Endothelial cell of umbilical vein (primary cell): ENCODE measurements at regions not wholly inside any gene's neighbourhood (a gene's known extent, or its start where the extent isn't known, plus 50 kb on each side); places are given as distances from the start of the nearest gene placed in this dataset.

Experiments
- BruUV-seq: library from RNA; stranded (reverse); fragments of 400-500 nt; replicated peaks from 2 replicates; lab custom pipeline; 2021; lab: Mats Ljungman, UMichigan
- CTCF ChIA-PET: fragments of 300-600, 350-600 bp; sonication (Branson Sonifier 250); formaldehyde crosslinking; loops from one replicate; lab custom pipeline; 2021; ENCODE audit warnings: antibody characterized with exemption, inconsistent platforms; lab: Charles Lee
- POLR2A ChIA-PET: fragments of 300-600, 350-600 bp; sonication (Branson Sonifier 250); formaldehyde crosslinking; loops from one replicate; lab custom pipeline; 2021; ENCODE audit warnings: antibody characterized with exemption, inconsistent platforms; lab: Charles Lee
- DNase-seq: peaks from one replicate; pipeline ENCODE4 v3.0.0-alpha.2; 2011; ENCODE audit warnings: low read depth, low spot score
- FAIRE-seq: peaks from 2 replicates; lab custom pipeline; 2011; peaks lifted over from hg19 to GRCh38; lab: Jason Lieb, UNC
- H2AFZ ChIP-seq: 2 replicates; pipeline ENCODE4 v1.6.0; 2012; ENCODE audit warnings: low read depth, low read length, control low read depth, inconsistent platforms
- H3K27ac ChIP-seq: 2 replicates; pipeline ENCODE4 v1.5.1; 2011; ENCODE audit warnings: low read depth, mild to moderate bottlenecking, control low read depth, low read length, moderate library complexity; ENCODE audit not compliant: insufficient read depth
- H3K27me3 ChIP-seq, 2 experiments: 2 replicates each; pipeline versions ENCODE4 v1.6.0 to v1.6.1; 2011; ENCODE audit warnings: low read length in 2 of 2, mixed read lengths in 1 of 2; ENCODE audit not compliant: control insufficient read depth in 2 of 2, insufficient read depth in 2 of 2
- H3K36me3 ChIP-seq, 2 experiments: 2 replicates in 1 of 2; 3 replicates in 1 of 2; pipeline ENCODE4 v1.5.1; 2011; ENCODE audit warnings: low read length in 2 of 2, mild to moderate bottlenecking in 1 of 2, moderate library complexity in 1 of 2; ENCODE audit not compliant: control insufficient read depth in 2 of 2, insufficient read depth in 2 of 2; ENCODE audit errors: extremely low read depth in 1 of 2
- H3K4me1 ChIP-seq: 3 replicates; pipeline ENCODE4 v1.5.1; 2011; ENCODE audit warnings: mild to moderate bottlenecking, low read length; ENCODE audit not compliant: control insufficient read depth, insufficient read depth; ENCODE audit errors: extremely low read depth
- H3K4me2 ChIP-seq: 2 replicates; pipeline ENCODE4 v1.6.1; 2011; ENCODE audit warnings: low read length, control low read depth, mixed read lengths; ENCODE audit not compliant: insufficient read depth
- H3K4me3 ChIP-seq, 3 experiments: fragments of 200-600 bp in 1 of 3; sonication (generic), shearing (Covaris generic) in 1 of 3; replicated peaks in 1 of 3; 2 replicates each; pipeline ENCODE4 v1.5.1; 2011 to 2016; ENCODE audit warnings: control low read depth in 3 of 3, low read length in 3 of 3, mild to moderate bottlenecking in 2 of 3, inconsistent platforms in 1 of 3, low read depth in 1 of 3, moderate library complexity in 1 of 3; ENCODE audit not compliant: insufficient read depth in 1 of 3
- H3K79me2 ChIP-seq: 2 replicates; pipeline ENCODE4 v1.6.0; 2012; ENCODE audit warnings: low read length, inconsistent platforms; ENCODE audit not compliant: control insufficient read depth, insufficient read depth
- H3K9ac ChIP-seq: replicated peaks from 2 replicates; pipeline ENCODE3; 2011; ENCODE audit warnings: low read length, control low read depth; ENCODE audit not compliant: insufficient read depth; ENCODE audit errors: extremely low read depth
- H3K9me1 ChIP-seq: replicated peaks from 3 replicates; pipeline ENCODE4 v1.6.0; 2011; ENCODE audit warnings: mild to moderate bottlenecking, low read length; ENCODE audit not compliant: control insufficient read depth, insufficient read depth; ENCODE audit errors: extremely low read depth
- H3K9me3 ChIP-seq: replicated peaks from 2 replicates; pipeline ENCODE4 v1.5.1; 2012; ENCODE audit warnings: low read length, inconsistent platforms; ENCODE audit not compliant: control insufficient read depth, insufficient read depth
- H4K20me1 ChIP-seq: replicated peaks from 2 replicates; pipeline ENCODE3; 2011; ENCODE audit warnings: mild to moderate bottlenecking, low read length; ENCODE audit not compliant: control insufficient read depth, insufficient read depth; ENCODE audit errors: extremely low read depth
- EZH2 ChIP-seq: IDR thresholded peaks from 2 replicates; pipeline ENCODE4 v1.6.1; 2012; ENCODE audit warnings: borderline replicate concordance, low read depth, mild to moderate bottlenecking, moderate library complexity, low read length, inconsistent platforms; ENCODE audit not compliant: severe bottlenecking
- FOS ChIP-seq: IDR thresholded peaks from 2 replicates; pipeline ENCODE4 v1.6.1; 2011; ENCODE audit warnings: mild to moderate bottlenecking, low read length, moderate library complexity, borderline replicate concordance; ENCODE audit not compliant: insufficient read depth
- GATA2 ChIP-seq: IDR thresholded peaks from 2 replicates; pipeline ENCODE4 v1.7.0; 2011; ENCODE audit warnings: low read depth, mild to moderate bottlenecking, moderate library complexity, mixed read lengths, low read length; ENCODE audit not compliant: insufficient read length, insufficient read depth
- JUN ChIP-seq: IDR thresholded peaks from 2 replicates; pipeline ENCODE4 v1.6.1; 2011; ENCODE audit warnings: borderline replicate concordance, low read depth; ENCODE audit not compliant: insufficient read length, insufficient read depth
- MYC ChIP-seq: IDR thresholded peaks from one replicate; pipeline ENCODE4 v1.6.1; 2011; ENCODE audit warnings: mild to moderate bottlenecking, low read depth, low read length
- POLR2A ChIP-seq: IDR thresholded peaks from 2 replicates; pipeline ENCODE4 v1.6.1; 2012; ENCODE audit warnings: low read depth, mild to moderate bottlenecking, control low read depth, low read length
- POLR2AphosphoS5 ChIP-seq: IDR thresholded peaks from 2 replicates; pipeline ENCODE4 v1.6.1; 2012; ENCODE audit warnings: low read depth, mild to moderate bottlenecking, control low read depth, low read length, moderate library complexity; ENCODE audit not compliant: insufficient read depth
- dilution Hi-C: fragments of 300-500 bp; cut with MboI; formaldehyde crosslinking; loops from one replicate; pipeline ENCODE4 v1.15.0; 2019; ENCODE audit warnings: low sequenced_read_pairs; ENCODE audit not compliant: extremely low pct_ligation_motif_present
- intact Hi-C: fragments of 100-400 bp; cut with micrococcal nuclease; formaldehyde crosslinking; loops from one replicate; pipeline ENCODE4 v1.10.0; 2022
- TF ChIP-seq, protein P1 (sequence below): IDR thresholded peaks from 2 replicates; pipeline ENCODE4 v1.6.1; 2011; ENCODE audit not compliant: insufficient read depth, insufficient read length
- TF ChIP-seq, protein P2 (sequence below), 2 donors: IDR thresholded peaks; 1 replicate in 1 of 2; 2 replicates in 1 of 2; pipeline ENCODE4 v1.5.1; 2011; ENCODE audit warnings: low read length in 2 of 2, mild to moderate bottlenecking in 2 of 2, moderate library complexity in 2 of 2, control low read depth in 1 of 2, inconsistent platforms in 1 of 2, low read depth in 1 of 2; ENCODE audit not compliant: insufficient read depth in 1 of 2; ENCODE audit errors: extremely low read depth in 1 of 2

- Histone ChIP-seq H3K4me2 (no peak overlapping the region), H3K27me3 (no peaks in the 10 kb centered on the region), H3K4me3 (no peak overlapping the region), H3K9ac (no peak overlapping the region), H4K20me1 (no peaks in the 10 kb centered on the region), H3K4me1 (no peaks in the 10 kb centered on the region), H3K79me2 (no peaks in the 10 kb centered on the region), H3K9me1 (no peaks in the 10 kb centered on the region), H3K9me3 (no peaks in the 10 kb centered on the region), H2AFZ (no peak overlapping the region), H3K27ac (no peak overlapping the region), H3K36me3 (no peaks in the 10 kb centered on the region)
- ChIA-PET CTCF (no interaction called here), POLR2A (no interaction called here)
- intact Hi-C loops: no loop called here
- FAIRE-seq (no peak), DNase-seq (no peak)
- TF ChIP-seq, protein P1, sequence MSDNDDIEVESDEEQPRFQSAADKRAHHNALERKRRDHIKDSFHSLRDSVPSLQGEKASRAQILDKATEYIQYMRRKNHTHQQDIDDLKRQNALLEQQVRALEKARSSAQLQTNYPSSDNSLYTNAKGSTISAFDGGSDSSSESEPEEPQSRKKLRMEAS: no peak
- no peak for TF ChIP-seq MYC
- no peak for TF ChIP-seq EZH2
- no peak for TF ChIP-seq GATA2
- TF ChIP-seq, protein P2, sequence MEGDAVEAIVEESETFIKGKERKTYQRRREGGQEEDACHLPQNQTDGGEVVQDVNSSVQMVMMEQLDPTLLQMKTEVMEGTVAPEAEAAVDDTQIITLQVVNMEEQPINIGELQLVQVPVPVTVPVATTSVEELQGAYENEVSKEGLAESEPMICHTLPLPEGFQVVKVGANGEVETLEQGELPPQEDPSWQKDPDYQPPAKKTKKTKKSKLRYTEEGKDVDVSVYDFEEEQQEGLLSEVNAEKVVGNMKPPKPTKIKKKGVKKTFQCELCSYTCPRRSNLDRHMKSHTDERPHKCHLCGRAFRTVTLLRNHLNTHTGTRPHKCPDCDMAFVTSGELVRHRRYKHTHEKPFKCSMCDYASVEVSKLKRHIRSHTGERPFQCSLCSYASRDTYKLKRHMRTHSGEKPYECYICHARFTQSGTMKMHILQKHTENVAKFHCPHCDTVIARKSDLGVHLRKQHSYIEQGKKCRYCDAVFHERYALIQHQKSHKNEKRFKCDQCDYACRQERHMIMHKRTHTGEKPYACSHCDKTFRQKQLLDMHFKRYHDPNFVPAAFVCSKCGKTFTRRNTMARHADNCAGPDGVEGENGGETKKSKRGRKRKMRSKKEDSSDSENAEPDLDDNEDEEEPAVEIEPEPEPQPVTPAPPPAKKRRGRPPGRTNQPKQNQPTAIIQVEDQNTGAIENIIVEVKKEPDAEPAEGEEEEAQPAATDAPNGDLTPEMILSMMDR (IDR thresholded peaks at IDR 0.05; ENCODE audit: extremely low read depth in 1 of 2, insufficient read depth in 1 of 2, low read depth in 1 of 2, low read length in 2 of 2): no peak
- TF ChIP-seq FOS: no peak
- TF ChIP-seq JUN: no peak
- no peak for TF ChIP-seq POLR2A
- no peak for TF ChIP-seq POLR2AphosphoS5
- dilution Hi-C loops: no loop called here
- no TSS peak for BruUV-seq
Measured at GRCh38 chr1:208688656-208689315, 444.6 kb upstream of the PLXNA2 start.
